ENCODE measurements at regions not wholly inside any gene's neighbourhood (a gene's known extent, or its start where the extent isn't known, plus 50 kb on each side); places are given as distances from the start of the nearest gene placed in this dataset.
"Not testable (repeated sequence)": the region's sequence is repeated elsewhere in the genome, so short reads cannot be mapped to it uniquely, and the experiment has no call there.

DNA sequence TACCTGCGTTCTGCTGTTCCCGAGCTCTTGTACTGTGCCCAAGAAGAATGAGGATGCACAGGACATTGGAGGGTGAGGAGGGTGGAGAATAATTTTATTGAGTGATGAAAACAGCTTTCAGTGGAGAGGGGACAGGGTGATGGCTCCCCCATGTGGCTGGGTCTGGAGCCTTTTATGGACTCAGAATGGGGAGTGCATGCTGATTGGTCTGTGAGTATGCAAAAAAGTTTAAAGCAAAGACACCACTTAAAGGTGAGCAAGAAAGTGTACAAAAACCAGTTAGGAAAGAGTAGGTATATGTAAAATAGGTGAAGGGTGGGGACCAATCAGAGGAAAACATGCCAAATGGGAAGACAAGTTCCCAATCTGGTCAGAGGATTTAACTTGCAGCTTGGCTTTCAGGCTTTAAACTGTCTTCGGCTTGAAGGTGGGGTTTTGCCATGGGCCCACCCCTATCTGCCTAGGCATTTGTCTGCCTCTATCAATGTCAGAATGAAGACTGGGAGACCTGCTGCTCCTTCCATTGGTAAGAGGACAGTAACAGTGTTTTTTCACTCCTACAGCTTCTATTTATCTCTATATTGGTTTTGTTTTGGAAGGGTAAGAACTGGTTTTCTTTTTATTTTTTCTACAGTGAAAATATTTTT lies 118.0 kb upstream of the RAI14 start:
- no peak for DNase-seq

DNA sequence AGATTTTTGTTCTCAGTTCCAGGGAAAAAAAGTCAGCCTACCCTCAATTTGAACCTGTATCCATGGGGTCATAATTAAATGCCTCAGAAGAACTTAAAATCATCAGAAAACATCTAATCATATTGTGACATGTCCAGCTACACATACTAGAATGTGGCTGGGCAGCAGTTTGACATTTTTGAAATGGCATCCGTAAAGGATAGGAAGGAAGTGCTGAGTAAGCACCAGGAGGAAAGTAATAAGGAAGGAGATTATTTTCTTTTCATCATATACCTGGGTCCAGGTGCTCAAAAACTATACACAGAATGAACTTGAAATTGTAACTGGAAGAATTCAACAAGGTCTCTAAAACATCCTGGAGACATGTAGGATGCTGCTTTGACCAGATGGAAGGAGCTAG lies 116.9 kb upstream of the RAI14 start:
- DNase-seq, result no peak

DNA sequence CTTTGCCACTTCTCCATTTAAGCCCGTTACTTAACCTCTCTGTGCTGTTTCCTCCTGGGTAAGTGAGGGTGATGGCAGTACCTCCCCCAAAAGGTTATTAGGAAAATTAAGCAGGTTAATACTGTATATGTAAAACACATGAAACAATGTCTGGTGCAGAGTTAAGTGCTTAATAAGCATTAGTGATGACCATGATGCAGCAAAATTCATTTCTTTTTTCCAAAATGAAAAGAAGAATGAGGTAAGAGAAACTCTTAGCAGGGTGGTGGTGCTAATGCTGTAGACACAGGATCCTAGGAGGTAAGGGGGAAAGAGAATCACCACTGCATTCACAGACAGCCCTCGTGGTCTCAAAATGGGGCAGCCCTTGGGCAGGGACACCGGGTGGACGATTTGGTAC lies 115.1 kb upstream of the RAI14 start:
- DNase-seq, result no peak

DNA sequence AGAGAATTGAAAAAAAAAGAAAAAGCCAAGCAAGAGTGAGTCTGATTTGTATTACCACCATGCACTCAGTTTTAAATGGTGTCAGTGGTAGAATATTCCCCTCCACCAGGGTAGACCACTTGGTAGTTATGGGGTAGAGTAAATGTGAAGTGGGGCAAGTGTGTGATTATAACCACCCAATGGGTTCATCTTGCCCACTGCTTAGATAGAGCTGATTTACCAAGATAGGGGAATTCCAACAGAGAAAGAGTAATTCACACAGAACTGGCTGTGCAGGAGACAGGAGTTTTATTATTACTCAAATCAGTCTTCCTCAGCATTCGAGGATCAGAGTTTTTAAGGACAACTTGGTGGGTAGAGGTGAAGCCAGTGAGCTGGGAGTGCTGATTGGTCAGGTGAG lies 113.3 kb upstream of the RAI14 start:
- no peak for DNase-seq

DNA sequence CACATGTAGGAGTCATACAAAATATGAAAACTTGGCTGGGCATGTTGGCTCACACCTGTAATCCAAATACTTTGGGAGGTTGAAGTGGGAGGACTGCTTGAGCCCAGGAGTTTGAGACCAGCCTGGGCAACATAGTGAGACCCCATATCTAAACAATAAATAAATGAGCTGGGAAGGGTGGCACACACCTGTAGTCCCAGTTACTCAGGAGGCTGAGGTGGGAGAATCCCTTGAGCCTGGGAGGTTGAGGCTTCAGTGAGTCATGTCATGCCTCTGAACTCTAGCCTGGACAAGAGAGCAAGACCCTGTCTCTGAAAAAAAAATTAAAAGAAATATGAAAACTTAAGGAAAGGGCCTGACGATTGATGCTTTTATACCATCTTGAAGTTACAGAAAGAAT lies 112.4 kb upstream of the RAI14 start:
- no peak for DNase-seq

DNA sequence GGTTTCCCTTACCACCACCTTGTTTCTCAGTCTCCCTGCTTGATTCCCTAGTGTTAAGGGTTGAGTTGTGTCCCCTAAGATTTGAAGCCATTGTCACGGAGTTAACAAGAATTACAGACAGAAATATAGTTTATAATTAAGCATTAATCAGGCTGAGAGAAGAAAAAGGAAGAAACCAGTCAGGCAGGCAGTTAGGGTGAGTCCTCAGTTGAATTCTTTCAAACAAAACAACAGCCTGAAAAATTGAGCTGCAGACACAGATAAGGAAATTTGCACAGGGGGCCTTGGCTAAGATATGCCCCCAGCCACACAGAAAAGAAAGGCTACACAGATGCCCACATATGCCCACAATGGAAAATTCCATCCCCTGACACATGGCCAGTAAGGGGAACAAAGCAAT lies 111.7 kb upstream of the RAI14 start:
- DNase-seq, result no peak

DNA sequence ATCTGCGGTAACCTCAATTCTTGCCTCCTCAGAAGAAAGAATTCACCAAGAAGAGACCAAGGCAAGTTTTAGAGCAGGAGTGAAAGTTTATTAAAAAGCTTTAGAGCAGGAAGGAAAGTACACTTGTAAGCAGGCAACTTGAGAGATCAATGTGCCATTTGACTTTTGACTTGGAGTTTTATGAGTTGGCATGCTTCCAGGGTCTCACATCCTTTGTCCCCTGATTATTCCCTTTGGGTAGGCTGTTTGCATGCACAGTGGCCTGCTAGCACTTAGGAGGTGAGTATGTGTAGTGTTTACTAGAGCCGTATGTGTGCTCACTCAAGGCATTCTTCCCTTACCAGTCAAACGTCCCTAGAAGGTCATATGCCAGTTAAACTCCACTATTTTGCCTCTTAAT lies 111.0 kb upstream of the RAI14 start:
- no peak for DNase-seq

DNA sequence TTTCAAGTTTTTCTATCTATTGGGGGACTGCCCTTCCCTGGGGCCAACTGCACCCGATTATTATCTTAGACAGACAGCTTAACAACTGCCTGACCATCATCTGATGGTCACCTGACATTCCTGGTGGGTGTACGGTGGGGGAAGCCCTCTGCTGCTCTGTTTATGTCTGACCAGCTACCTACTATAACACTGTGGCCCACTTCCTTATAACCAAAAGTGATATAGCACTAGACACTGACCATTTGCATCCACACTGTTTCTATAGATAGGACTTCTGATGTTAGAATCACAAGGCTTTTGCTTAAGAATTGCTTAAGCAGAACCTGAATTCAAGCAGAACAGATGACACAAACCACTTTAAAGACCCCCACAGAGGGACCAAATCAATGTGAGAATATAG lies 110.5 kb upstream of the RAI14 start:
- no peak for DNase-seq

DNA sequence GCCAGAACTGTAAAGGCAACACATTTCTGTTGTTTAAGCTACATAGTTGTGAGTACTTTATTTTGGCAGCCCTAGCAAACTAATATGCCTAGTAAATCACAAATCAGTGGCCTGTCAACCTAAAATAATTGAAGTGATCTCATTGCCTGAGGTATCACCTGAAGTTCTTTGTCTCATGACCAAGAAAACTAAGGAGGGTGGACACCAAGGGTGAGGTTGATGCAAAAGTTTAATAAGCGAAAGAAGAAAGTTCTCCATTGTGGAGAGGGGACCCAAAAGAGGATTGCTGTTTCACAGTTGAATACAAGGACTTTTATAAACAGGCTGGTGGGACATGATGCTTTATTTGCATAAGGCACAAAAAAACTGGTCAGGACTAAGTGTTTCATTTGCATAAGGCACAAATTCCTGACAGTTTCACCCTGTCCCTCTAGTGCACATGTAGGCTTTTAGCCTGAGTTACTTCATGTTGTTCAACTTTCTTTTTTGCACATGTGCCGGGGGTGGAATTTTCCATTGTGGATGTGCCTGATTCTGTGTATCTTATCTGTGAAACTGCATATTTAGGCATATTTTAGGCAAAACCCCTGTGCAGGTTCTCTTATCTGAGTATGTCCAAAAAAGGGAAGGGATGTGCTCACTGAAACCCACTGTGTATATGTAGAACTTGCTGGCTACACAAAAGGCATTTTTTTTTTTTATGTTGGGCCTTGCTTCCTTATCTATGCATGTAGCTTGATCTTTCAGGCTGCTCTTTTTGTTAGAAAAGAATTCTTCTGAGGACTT lies 108.6 kb upstream of the RAI14 start:
- DNase-seq, result no peak

DNA sequence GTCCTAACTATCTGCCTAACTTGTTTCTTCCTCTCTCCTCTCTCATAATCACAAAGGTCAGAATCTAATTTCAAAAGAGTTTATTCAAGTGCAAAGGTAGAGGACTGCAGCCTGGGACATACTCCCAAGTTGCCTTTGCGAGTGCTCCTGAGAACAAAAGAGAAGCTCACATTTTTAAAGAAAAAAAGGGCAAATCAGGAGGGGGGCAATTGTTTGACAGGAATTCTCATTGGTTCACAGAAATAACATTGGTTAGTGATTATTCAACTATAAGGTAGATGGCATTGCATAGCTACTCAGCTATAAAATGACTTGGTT lies 108.1 kb upstream of the RAI14 start:
- DNase-seq, result no peak

DNA sequence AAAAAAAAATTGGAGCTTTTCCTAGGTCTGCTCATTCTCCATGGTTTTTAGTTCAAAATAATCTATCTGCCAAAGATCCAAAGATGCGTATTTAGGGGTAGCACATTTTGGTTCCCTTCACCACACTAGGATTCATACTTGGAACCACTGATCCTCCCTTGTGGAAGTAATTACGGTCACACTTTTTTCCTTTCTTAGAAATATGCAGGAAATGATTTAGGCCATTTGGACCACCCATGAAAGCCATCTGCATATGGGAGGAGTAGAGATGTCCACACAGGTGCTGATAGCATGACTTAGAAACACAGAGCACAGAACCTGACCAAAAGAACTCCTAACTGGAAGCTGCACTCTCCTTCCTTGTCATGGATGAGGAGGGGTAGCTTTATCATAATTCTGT lies 105.9 kb upstream of the RAI14 start:
- DNase-seq, result no peak

DNA sequence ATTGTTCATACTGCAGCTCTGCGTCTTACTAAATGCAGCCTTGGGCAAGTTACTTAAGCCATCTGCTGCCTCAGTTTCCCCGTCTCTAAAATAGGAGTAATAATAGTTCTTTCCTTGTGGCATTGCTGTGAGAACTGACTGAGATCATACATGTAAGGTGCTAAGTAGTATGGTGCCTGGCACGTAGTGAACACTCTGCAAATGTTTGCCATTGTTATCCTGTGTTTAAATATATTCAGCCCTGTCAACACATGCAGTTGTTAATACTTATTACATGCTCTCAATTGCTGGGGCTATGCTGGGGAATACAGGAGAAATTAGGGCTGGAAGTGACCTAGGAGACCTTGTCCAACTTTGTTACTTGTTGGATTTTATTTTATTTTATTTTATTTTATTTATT lies 105.2 kb upstream of the RAI14 start:
- no peak for DNase-seq

DNA sequence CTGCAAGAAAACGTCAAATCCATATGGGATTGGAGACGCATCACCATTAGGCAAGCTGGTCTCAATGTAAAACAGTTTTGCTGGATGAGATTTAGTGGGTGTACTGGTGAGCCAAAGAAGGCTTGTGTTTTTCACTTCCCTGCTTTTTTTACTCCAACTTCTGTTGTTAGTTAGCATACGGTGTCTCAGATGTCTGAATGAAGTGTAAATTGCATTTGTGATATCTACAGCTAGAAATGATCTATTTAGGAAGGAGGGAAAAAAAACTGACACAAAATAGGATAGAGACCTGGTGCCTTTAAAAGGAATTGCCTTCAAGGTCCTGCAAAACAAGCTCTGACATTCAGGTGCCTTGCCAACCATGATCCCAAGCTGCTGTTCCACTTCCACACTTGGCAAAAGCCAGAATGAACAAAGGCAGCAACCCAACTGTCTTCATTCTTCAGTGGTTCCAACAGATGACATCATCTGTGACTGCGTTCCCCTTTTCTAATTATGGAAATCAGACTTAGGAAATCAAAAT lies 104.2 kb upstream of the RAI14 start:
- DNase-seq, result no peak

DNA sequence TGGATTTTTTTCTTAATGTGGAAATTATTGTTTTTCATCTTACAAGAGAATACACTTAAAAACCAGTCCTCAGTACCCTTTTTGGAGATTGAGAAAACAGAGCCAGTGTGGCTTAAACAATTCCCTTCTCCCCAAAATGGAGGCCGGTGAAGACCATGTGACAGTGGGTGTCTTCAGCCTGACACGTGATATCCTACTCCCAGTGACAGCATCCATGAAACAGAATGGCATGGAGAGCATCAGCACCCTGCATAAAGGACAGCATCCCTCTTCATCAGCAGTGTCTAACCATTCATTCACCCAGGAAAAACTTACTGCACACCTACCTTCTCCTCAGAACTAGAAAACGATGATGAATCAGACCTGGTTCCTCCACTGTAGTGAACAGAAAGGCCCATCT lies 103.4 kb upstream of the RAI14 start:
- no peak for DNase-seq

DNA sequence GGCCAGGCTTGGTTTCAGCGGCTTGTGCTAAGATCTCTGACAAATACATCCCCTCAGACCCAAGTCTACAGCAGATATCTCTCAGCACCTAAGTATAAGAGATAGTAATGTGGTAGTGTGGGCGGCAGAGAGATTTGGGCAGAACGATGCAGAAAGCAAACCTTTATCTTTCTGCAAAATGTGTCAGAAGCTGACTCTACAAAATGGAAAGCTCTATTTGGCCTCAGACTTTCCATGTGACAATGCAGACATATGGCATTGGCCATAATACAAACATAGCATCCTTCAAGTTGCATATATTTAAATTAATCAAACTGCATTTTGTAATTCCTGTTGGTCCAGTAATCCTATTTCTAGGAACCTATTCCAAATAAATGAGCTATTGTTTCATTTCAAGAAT lies 102.5 kb upstream of the RAI14 start:
- no peak for DNase-seq

DNA sequence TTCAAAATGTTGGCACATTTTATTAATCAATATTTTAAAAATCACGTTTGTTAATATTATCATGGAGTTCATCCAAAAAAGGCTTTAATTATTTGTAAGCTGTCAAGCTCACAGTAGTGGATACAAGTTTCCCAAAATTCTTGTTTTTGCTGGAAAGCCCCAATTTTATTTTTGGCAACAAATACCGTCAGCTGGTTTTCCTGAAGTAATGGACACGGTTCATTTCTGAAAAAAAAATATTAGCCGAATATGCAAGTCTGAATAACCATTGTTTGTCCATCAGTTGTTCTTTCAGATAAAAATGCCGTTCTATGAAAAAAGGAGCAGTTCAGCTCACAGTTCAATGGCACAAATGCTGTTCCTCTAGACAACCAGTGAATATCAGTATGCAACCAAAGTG lies 101.5 kb upstream of the RAI14 start:
- DNase-seq, result no peak

DNA sequence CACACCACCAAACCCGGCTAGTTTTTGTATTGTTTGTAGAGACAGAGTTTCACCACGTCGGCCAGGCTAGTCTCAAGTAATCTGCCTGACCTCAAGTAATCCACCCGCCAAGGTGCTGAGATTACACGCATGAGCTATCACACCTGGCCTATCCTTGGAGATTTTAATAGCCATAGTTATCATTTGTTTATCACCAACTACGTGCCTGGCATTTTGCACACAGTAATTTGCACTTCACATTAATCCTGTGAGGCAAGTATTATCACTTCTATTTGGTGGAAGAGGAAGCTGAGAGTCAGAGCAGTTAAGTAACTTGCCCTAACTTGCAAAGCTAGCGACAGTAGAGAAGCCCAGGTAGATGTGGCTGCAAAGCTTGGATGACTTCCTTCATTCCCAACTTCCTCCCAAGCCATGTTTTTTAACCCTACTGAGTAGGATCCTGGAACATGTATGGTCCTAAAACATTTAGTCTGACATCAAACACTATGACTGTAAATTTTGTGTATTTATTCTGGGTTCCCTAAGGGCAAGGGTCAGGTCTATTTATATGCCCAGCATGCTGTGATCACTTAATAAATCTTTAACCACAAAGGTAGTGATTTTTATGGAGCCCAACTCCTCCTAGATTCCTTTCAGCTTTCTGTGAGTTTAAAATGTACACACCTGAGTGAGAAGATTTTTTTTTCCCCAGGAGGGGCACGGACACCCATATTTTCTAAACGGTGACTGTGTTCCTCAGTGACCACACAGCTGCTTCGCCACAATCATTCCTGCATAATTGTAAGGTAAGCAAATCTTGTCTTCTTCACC lies 100.2 kb upstream of the RAI14 start:
- DNase-seq, result peak in 1 of 2 experiments; percentile 40

DNA sequence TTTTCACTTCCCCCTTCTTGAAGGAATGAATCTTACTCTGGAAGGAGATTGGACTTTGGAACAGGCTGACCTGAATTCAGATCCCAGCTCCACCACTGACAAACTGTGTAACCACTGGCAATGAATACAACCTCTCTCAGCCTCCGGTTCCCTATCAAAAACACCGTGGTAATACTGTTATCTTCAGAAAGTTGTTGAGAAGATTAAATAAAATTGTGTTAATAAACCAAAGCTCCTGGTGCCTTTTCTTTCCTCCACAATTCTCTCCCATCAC lies 99.7 kb upstream of the RAI14 start:
- no peak for DNase-seq

DNA sequence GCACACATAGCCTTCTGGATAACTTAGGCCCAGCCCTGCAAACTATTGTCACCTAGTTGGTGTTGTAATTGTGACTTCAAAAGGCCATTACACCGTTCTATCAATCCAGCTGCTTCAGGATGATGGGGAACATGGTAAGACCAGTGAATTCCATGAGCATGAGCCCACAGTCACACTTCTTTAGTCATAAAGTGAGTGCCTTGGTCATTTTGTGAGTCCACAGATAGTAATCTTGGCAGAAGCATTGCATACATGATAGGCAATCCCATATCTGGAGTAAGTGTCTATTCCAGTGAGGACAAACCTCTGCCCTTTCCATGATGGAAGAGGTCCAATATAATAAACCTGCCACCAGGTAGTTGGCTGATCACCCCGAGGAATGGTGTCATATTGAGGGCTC lies 94.5 kb upstream of the RAI14 start:
- DNase-seq, result not testable (repeated sequence)

DNA sequence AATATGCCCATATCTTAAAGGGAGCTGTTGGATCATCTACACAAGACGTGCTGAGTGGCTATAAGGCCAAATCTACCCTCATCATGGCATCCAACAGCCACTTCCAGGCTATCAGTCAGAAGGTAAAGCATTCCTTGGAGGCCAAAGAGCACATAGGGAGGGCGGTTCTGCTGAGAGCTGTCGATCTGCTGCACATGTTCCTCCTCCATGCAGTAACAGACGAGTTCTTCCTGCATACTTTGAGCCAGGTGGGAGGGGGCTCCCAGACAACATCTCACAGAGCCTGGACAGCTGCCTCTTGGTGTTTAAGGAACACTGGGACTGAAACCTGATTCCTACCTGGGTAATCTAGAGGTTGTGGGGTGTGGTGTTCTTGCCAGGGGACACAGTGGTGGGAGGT lies 93.3 kb upstream of the RAI14 start:
- DNase-seq, result no peak

DNA sequence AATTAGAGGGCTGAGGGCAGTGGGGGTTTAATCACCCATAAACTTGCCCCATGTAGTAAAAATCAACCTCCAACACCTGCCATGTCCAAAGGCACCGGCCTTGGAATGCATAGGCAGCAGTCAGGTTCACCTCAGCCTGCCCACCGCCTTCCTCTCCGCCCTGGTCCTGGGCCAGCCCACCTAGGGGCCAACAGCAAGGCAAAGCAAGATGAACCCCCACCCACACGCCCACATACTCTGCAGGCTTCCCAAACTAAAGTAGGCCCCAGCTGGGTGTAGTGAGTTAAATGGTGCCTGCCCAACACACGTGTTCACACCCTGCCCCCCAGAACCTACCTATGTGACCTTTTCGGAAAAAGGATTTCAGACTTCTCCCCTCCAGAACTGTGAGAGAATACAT lies 92.9 kb upstream of the RAI14 start:
- no peak for DNase-seq

DNA sequence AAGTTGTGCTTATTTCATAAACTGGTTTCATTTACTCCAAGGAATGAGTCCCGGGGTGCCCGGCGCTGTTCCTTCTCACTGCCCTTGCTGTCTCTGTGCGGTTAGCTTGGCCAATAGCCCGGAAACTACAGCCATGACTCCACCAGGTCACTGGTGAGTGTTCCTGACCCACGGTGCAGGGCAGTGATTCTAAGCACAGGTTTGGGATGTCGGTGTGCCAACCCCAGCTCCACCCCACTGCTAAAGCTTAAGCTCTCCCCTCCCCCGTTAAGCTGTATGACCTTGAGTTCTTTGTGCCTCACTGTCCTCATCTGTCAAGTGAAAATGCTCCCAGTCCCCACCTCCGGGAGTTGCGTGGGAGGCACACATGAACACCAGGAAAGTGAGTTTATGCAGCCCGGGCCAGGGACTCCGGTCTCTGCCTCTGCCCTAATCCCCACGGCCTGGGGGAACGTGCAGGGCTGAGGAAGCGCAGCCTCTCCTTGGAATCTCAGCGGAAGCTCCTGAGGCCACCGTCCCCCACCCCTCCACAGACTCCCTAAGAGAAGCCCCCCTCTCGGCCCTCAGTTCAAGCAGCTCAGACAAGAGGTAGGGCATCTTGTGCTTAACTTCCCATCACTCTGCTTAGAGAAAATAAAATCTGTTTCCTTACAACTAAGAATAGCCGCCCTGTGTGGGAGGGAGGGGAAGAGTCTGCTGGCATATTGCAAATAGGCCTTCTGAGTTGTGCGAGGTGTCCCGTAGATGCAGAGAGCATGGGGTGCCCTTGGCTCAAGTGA lies 92.0 kb upstream of the RAI14 start:
- no peak for DNase-seq

DNA sequence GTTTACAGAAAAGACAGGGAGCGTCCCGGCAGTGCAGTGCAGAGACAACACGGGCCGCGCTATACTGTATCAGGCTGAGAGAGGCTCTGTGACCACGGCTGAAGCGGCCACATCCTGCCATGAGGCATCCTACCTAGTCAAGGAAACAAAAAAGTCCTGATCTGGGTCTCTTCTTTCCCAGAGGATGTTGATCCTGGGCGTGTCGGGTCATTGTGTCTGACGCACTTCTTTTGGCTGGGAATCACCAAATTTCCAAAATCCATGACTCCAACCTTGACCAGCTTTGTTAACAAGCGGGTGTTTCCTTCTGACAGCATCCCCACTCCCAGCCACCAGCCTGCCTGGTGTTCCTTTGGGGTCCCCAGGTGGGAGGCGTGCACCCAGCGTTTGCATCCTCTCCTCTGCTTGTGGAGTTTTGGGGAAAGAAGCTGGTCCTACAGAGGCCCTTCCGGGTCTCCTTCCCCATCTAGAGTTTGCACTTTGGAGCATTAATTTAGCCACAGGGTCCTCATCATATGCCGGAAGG lies 91.4 kb upstream of the RAI14 start:
- no peak for DNase-seq
